SK-MEL-5 (cell line): ENCODE measurements at regions not wholly inside any gene's neighbourhood (a gene's known extent, or its start where the extent isn't known, plus 50 kb on each side); places are given as distances from the start of the nearest gene placed in this dataset.
A peak's percentile ranks its signal among the peaks of the same experiment; 100 is the strongest.
"Not testable (repeated sequence)": the region's sequence is repeated elsewhere in the genome, so short reads cannot be mapped to it uniquely, and the experiment has no call there.

Source experiments
- DNase-seq: peaks from one replicate; pipeline ENCODE4 v3.0.0-alpha.2; 2016; ENCODE audit warnings: low read depth, low spot score
- in situ Hi-C: cut with HindIII; loops from 2 replicates; pipeline ENCODE4 v1.10.0; 2016; ENCODE audit warnings: low sequenced_read_pairs, high pct_unique_total_duplicates, low pct_unique_long_range_greater_than_20kb
- small RNA-seq, 2 experiments: library from RNA; depleted of rRNA; stranded (forward); fragments of <200 nt; gene quantifications; one replicate each; pipeline ENCODE3, GENCODE V24; 2014

- DNase-seq = peak; percentile 85
- in situ Hi-C loops = no loop called here
Measured at GRCh38 chr12:107607464-107608392, 77.9 kb upstream of the PWP1 start.

- DNase-seq, in situ Hi-C loops: not testable (repeated sequence)
Measured at GRCh38 chr12:107608779-107609178, 76.8 kb upstream of the PWP1 start.

GRCh38 chr12:107610021-107610859 lies 75.4 kb upstream of the PWP1 start:
- in situ Hi-C loops = no loop called here

GRCh38 chr12:107612508-107612907 lies 73.1 kb upstream of the PWP1 start:
- in situ Hi-C loops = no loop called here
- no peak for DNase-seq

More at GRCh38 chr12:107610021-107610859, 75.4 kb upstream of the PWP1 start:
- DNase-seq = peak; percentile 59

- in situ Hi-C loops = no loop called here
- no peak for DNase-seq
Measured at GRCh38 chr12:107616941-107617340, 68.7 kb upstream of the PWP1 start.

GRCh38 chr12:107618106-107618505 lies 67.5 kb upstream of the PWP1 start:
- no peak for DNase-seq

DNA sequence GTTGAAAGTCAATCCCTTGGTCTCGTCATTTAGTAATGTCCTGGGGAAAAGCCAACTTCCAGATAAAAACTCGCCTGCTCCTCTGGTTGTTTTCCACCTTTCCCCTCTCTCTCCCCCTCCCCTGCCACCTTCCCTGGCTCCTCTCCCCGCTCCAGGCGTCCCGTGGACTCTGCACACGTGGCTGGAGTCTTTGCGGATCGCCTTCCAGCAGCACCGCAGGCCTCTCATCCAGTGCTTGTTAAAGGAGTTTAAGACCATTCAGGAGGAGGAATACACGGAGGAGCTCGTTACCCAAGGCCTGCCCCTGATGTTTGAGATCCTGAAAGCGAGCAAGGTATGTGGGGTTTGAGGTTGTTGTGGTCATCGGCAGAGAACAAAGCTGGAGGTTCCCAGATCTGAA lies 65.8 kb upstream of the PWP1 start:
- DNase-seq = no peak
- in situ Hi-C loops = no loop called here

More at GRCh38 chr12:107618106-107618505, 67.5 kb upstream of the PWP1 start:
- in situ Hi-C loops = no loop called here

GRCh38 chr12:107622001-107622400 lies 63.6 kb upstream of the PWP1 start:
- in situ Hi-C loops = no loop called here
- peak; percentile 72 for DNase-seq

- no peak for DNase-seq
- in situ Hi-C loops = no loop called here
Measured at GRCh38 chr12:107624493-107624892, 61.1 kb upstream of the PWP1 start.

GRCh38 chr12:107631715-107632114 lies 53.9 kb upstream of the PWP1 start:
- in situ Hi-C loops = no loop called here
- no peak for DNase-seq

DNA sequence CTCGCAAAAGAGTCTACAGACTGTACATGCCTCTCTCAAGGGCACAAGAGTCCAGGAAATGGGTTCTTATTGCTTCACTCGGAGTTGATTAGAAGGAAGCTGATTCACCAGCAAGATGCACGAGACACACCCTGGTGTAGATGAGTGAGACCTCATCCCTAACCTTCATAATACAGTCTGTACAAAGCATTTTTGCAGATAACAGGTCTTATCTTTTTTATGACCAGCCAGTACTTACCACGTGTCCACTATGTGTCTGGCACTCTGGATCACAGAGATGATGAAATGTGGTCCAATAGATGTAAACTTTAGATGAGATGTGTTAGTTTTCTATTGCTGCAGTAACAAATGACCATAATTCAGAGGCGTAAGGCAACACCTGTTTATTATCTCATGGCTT lies 53.4 kb upstream of the PWP1 start:
- in situ Hi-C loops = no loop called here
- no peak for DNase-seq

- DNase-seq = no peak
- in situ Hi-C loops = no loop called here
Measured at GRCh38 chr12:107634530-107634929, 51.1 kb upstream of the PWP1 start.

DNA sequence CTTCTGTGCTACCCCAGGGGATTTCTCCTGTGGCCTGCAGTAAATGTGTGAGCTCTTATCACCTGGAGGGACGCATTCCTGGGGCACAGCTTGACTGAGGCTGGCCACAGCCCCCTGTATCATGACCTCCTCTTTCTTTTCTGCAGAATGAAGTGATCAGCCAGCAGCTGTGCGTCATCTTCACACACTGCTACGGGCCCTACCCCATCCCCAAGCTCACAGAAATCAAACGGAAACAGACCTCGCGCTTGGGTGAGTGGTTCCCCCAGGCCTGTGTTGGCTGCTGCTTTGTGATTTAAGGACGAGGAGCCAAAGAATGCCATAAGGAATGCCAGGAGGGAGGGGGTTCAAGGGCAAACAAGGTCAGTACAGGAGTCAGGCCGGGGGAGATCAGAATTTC lies 50.5 kb upstream of the PWP1 start:
- in situ Hi-C loops = no loop called here
- no peak for DNase-seq

Small RNA genes lying in the stretch of these regions (small RNA-seq; reads per million reads assigned to genes)
- gene RF00284 (0 to 0.46 reads per million in 2 experiments), gene RNA5SP371 (0 reads per million in 2 experiments)
